HG03066 (cell line): ENCODE measurements at regions not wholly inside any gene's neighbourhood (a gene's known extent, or its start where the extent isn't known, plus 50 kb on each side); places are given as distances from the start of the nearest gene placed in this dataset.

Experiments used
- ATAC-seq: cut with Tn5 transposase; IDR thresholded peaks from one replicate; pipeline ENCODE4 v1.9.1; 2021; ENCODE audit warnings: low read depth; ENCODE audit not compliant: unreplicated experiment

GRCh38 chr3:68328049-68328448, 604.3 kb downstream of the TAFA4 start:
- ATAC-seq, result no peak

GRCh38 chr3:68315964-68316363, 616.4 kb downstream of the TAFA4 start:
- ATAC-seq, result no peak

GRCh38 chr3:68315546-68315945, 616.8 kb downstream of the TAFA4 start:
- ATAC-seq, result no peak

- ATAC-seq, result no peak
Observed at GRCh38 chr3:68306571-68306970, 625.8 kb downstream of the TAFA4 start.

- no peak for ATAC-seq
Observed at GRCh38 chr3:68295457-68295856, 636.9 kb downstream of the TAFA4 start.

GRCh38 chr3:68290333-68290732, 635.9 kb upstream of the SUCLG2 start:
- no peak for ATAC-seq

- ATAC-seq, result no peak
Observed at GRCh38 chr3:68288085-68288484, 633.7 kb upstream of the SUCLG2 start.

GRCh38 chr3:68287101-68287500, 632.7 kb upstream of the SUCLG2 start:
- ATAC-seq, result no peak

- no peak for ATAC-seq
Observed at GRCh38 chr3:68274286-68274685, 619.9 kb upstream of the SUCLG2 start.

GRCh38 chr3:68271145-68271544, 616.7 kb upstream of the SUCLG2 start:
- ATAC-seq, result no peak

GRCh38 chr3:68256635-68257223, 602.3 kb upstream of the SUCLG2 start:
- ATAC-seq, result no peak

- no peak for ATAC-seq
Observed at GRCh38 chr3:68249265-68249664, 594.9 kb upstream of the SUCLG2 start.

GRCh38 chr3:68242606-68243005, 588.2 kb upstream of the SUCLG2 start:
- ATAC-seq, result no peak

GRCh38 chr3:68239542-68239941, 585.1 kb upstream of the SUCLG2 start:
- no peak for ATAC-seq

GRCh38 chr3:68234076-68234780, 579.8 kb upstream of the SUCLG2 start:
- ATAC-seq, result no peak

- no peak for ATAC-seq
Observed at GRCh38 chr3:68228856-68229255, 574.4 kb upstream of the SUCLG2 start.

GRCh38 chr3:68220832-68221231, 566.4 kb upstream of the SUCLG2 start:
- no peak for ATAC-seq

- ATAC-seq, result no peak
Observed at GRCh38 chr3:68211637-68212036, 557.2 kb upstream of the SUCLG2 start.

GRCh38 chr3:68210635-68211034, 556.2 kb upstream of the SUCLG2 start:
- no peak for ATAC-seq

GRCh38 chr3:68207327-68207726, 552.9 kb upstream of the SUCLG2 start:
- ATAC-seq, result no peak

- no peak for ATAC-seq
Observed at GRCh38 chr3:68206524-68207117, 552.2 kb upstream of the SUCLG2 start.

GRCh38 chr3:68186733-68187132, 532.3 kb upstream of the SUCLG2 start:
- no peak for ATAC-seq
